Activated CD8-positive, alpha-beta memory T cell treated with anti-CD3 and anti-CD28 coated beads for 1 hour (primary cell): ENCODE measurements at regions not wholly inside any gene's neighbourhood (a gene's known extent, or its start where the extent isn't known, plus 50 kb on each side); places are given as distances from the start of the nearest gene placed in this dataset.

Experiments used
- DNase-seq, 2 donors: peaks; one replicate each; pipeline ENCODE4 v3.0.0-alpha.2; 2020; ENCODE audit warnings: low read depth in 1 of 2; ENCODE audit errors: extremely low read depth in 1 of 2

GRCh38 chr6:139509167-139509566, 134.7 kb upstream of the CITED2 start:
- no peak for DNase-seq

- DNase-seq, result no peak
Observed at GRCh38 chr6:139508576-139508975, 134.1 kb upstream of the CITED2 start.

GRCh38 chr6:139508023-139508422, 133.6 kb upstream of the CITED2 start:
- no peak for DNase-seq

- no peak for DNase-seq
Observed at GRCh38 chr6:139500977-139501376, 126.5 kb upstream of the CITED2 start.

- DNase-seq, result no peak
Observed at GRCh38 chr6:139498715-139499114, 124.3 kb upstream of the CITED2 start.

GRCh38 chr6:139497345-139497961, 123.0 kb upstream of the CITED2 start:
- no peak for DNase-seq

- no peak for DNase-seq
Observed at GRCh38 chr6:139496654-139497344, 122.4 kb upstream of the CITED2 start.

- no peak for DNase-seq
Observed at GRCh38 chr6:139494376-139494990, 120.0 kb upstream of the CITED2 start.

GRCh38 chr6:139490482-139490881, 116.0 kb upstream of the CITED2 start:
- no peak for DNase-seq

GRCh38 chr6:139486476-139486799, 112.0 kb upstream of the CITED2 start:
- no peak for DNase-seq

- DNase-seq, result no peak
Observed at GRCh38 chr6:139485742-139486475, 111.5 kb upstream of the CITED2 start.

- DNase-seq, result no peak
Observed at GRCh38 chr6:139485185-139485584, 110.7 kb upstream of the CITED2 start.

- no peak for DNase-seq
Observed at GRCh38 chr6:139483079-139483478, 108.6 kb upstream of the CITED2 start.

- no peak for DNase-seq
Observed at GRCh38 chr6:139482287-139482686, 107.8 kb upstream of the CITED2 start.

GRCh38 chr6:139480356-139481165, 106.1 kb upstream of the CITED2 start:
- DNase-seq, result no peak

GRCh38 chr6:139479433-139480222, 105.2 kb upstream of the CITED2 start:
- DNase-seq, result no peak

- DNase-seq, result no peak
Observed at GRCh38 chr6:139475646-139476045, 101.2 kb upstream of the CITED2 start.

GRCh38 chr6:139475241-139475640, 100.8 kb upstream of the CITED2 start:
- DNase-seq, result no peak

GRCh38 chr6:139474145-139475108, 100.0 kb upstream of the CITED2 start:
- no peak for DNase-seq
